ENCODE measurements at regions not wholly inside any gene's neighbourhood (a gene's known extent, or its start where the extent isn't known, plus 50 kb on each side); places are given as distances from the start of the nearest gene placed in this dataset.

DNA sequence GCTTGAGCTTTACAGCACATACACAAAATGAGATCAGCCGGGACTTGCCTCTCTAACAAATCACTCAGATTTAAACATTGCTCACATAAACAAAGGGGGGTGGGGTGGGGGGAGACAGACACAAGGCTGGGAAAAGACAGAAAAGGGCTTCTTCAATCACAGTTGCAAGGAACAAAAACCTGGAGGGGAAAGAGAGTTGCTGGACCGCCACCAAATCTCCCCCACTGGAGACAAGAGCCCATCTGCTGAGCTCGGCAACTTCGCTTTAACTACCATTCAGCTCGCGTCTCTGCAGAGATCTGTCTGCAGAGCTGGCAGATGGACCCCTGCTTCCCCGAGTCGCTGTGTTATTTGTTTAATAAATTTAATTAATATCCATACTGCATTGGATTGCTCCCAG lies 165.0 kb downstream of the RCN1 start:
- FAIRE-seq (no peak), DNase-seq (ENCODE audit: low read depth, low spot score) (no peak), ATAC-seq (no peak)
- Histone ChIP-seq H3K36me3 (ENCODE audit: control insufficient read depth in 2 of 2, insufficient read depth in 2 of 2, low read length in 1 of 2) (no peaks in the 10 kb centered on the region), H2AFZ (ENCODE audit: control insufficient read depth, low read depth, low read length) (no peak overlapping the region), H3K9me3 (replicated peaks; ENCODE audit: control insufficient read depth, insufficient read depth, low read length) (no peaks in the 10 kb centered on the region), H3K4me1 (ENCODE audit: control insufficient read depth, insufficient read depth, low read length) (0 out of 2 replicates have a peak, but pooled peaks cover 4% of the 10 kb centered on the region), H3K9ac (ENCODE audit: control insufficient read depth, insufficient read depth, low read length) (no peak overlapping the region), H3K27ac (ENCODE audit: control insufficient read depth, insufficient read depth) (no peak overlapping the region), H3K27me3 (replicated peaks in 1 of 2; ENCODE audit: control insufficient read depth in 2 of 2, insufficient read depth in 2 of 2, low read length in 1 of 2) (0 out of 4 replicates have a peak, but pooled peaks cover 0 to 3% of the 10 kb centered on the region in 2 experiments), H3K79me2 (ENCODE audit: control insufficient read depth, insufficient read depth, low read length) (no peaks in the 10 kb centered on the region), H3K4me2 (ENCODE audit: control insufficient read depth, insufficient read depth) (no peak overlapping the region), H4K20me1 (ENCODE audit: control insufficient read depth, insufficient read depth) (no peaks in the 10 kb centered on the region), H3K4me3 (no peak overlapping the region)
- in situ Hi-C loops (cut with MboI) (no loop called here), intact Hi-C loops (cut with micrococcal nuclease; ENCODE audit: unreplicated experiment) (no loop called here)
- RAD21 ChIA-PET (ENCODE audit: unreplicated experiment): no interaction called here
- CTCF ChIA-PET: interaction anchor here (0.6 kb wide), 1 partner anchor 205 kb away, joined by 3 read pairs; no protein-coding TSS in a partner anchor
- 60% methylated on average over 8 of the region's 8 CpGs for WGBS (ENCODE audit: insufficient coverage, insufficient replicate concordance, low lambda C conversion rate, missing lambda C conversion rate)
- SMC1A ChIA-PET (ENCODE audit: uncharacterized antibody, unreplicated experiment): no interaction called here
- TF ChIP-seq SMAD5 (IDR thresholded peaks at IDR 0.05; ENCODE audit: low read depth) (no peak), RELA (IDR thresholded peaks at IDR 0.05; ENCODE audit: borderline replicate concordance, partially characterized antibody) (no peak), POLR2A (IDR thresholded peaks at IDR 0.05; ENCODE audit: low read depth, low read length) (no peak), SPI1 (IDR thresholded peaks at IDR 0.05; ENCODE audit: borderline replicate concordance, insufficient read depth, low read depth, low read length) (no peak), SIN3A (IDR thresholded peaks at IDR 0.05; ENCODE audit: low read depth, low read length) (no peak), CTCF (IDR thresholded peaks at IDR 0.05 in 2 of 3, conservative IDR thresholded peaks at IDR 0.05 in 1 of 3; ENCODE audit: control insufficient read depth in 2 of 3, extremely low read depth in 1 of 3, insufficient read depth in 1 of 3, low read depth in 3 of 3, low read length in 3 of 3) (no peak), TAF1 (IDR thresholded peaks at IDR 0.05; ENCODE audit: borderline replicate concordance, low read depth, low read length) (no peak)
- no TSS peak for BruUV-seq (replicated peaks)
- POLR2A ChIA-PET: no interaction called here

All from GM12878 (cell line).